GM19043 (cell line): ENCODE measurements at regions not wholly inside any gene's neighbourhood (a gene's known extent, or its start where the extent isn't known, plus 50 kb on each side); places are given as distances from the start of the nearest gene placed in this dataset.
A peak's percentile ranks its signal among the peaks of the same experiment; 100 is the strongest.

Source experiments
- ATAC-seq: cut with Tn5 transposase; IDR thresholded peaks from one replicate; pipeline ENCODE4 v1.9.1; 2021; ENCODE audit warnings: low read depth; ENCODE audit not compliant: unreplicated experiment

GRCh38 chr13:30128095-30128494 is 179.3 kb downstream of the KATNAL1 start:
- no peak for ATAC-seq

- ATAC-seq: no peak
These were observed 180.4 kb downstream of the KATNAL1 start for GRCh38 chr13:30126903-30127428.

- ATAC-seq: no peak
These were observed 181.8 kb downstream of the KATNAL1 start for GRCh38 chr13:30125422-30126073.

- ATAC-seq: no peak
These were observed 183.1 kb downstream of the KATNAL1 start for GRCh38 chr13:30124131-30124768.

GRCh38 chr13:30123575-30123974 is 183.8 kb downstream of the KATNAL1 start:
- no peak for ATAC-seq

GRCh38 chr13:30121666-30122065 is 185.7 kb downstream of the KATNAL1 start:
- no peak for ATAC-seq

- ATAC-seq: no peak
These were observed 186.1 kb downstream of the KATNAL1 start for GRCh38 chr13:30121244-30121643.

GRCh38 chr13:30120133-30120822 is 187.1 kb downstream of the KATNAL1 start:
- ATAC-seq: no peak

GRCh38 chr13:30119476-30119875 is 187.9 kb downstream of the KATNAL1 start:
- no peak for ATAC-seq

- ATAC-seq: no peak
These were observed 191.0 kb downstream of the KATNAL1 start for GRCh38 chr13:30116379-30116778.

GRCh38 chr13:30115257-30115600 is 192.1 kb downstream of the KATNAL1 start:
- ATAC-seq: no peak

- peak; percentile 87 for ATAC-seq
These were observed 192.6 kb downstream of the KATNAL1 start for GRCh38 chr13:30114571-30115256.

GRCh38 chr13:30113983-30114570 is 193.3 kb downstream of the KATNAL1 start:
- ATAC-seq: no peak

GRCh38 chr13:30113551-30113950 is 193.8 kb downstream of the KATNAL1 start:
- ATAC-seq: no peak

- ATAC-seq: peak; percentile 42
These were observed 194.5 kb downstream of the KATNAL1 start for GRCh38 chr13:30112602-30113435.

- ATAC-seq: no peak
These were observed 195.5 kb downstream of the KATNAL1 start for GRCh38 chr13:30111810-30112209.

GRCh38 chr13:30110301-30111070 is 196.9 kb downstream of the KATNAL1 start:
- ATAC-seq: no peak

GRCh38 chr13:30109471-30110135 is 197.7 kb downstream of the KATNAL1 start:
- no peak for ATAC-seq

GRCh38 chr13:30108913-30109237 is 198.5 kb downstream of the KATNAL1 start:
- ATAC-seq: no peak
